ENCODE measurements at regions not wholly inside any gene's neighbourhood (a gene's known extent, or its start where the extent isn't known, plus 50 kb on each side); places are given as distances from the start of the nearest gene placed in this dataset.

GRCh38 chr3:30464381-30464780 is 142.0 kb upstream of the TGFBR2 start:
- TF ChIP-seq CTCF (IDR thresholded peaks at IDR 0.05; ENCODE audit: low read depth, low read length, poor library complexity, severe bottlenecking) (no peak), EZH2phosphoT487 (IDR thresholded peaks at IDR 0.05; ENCODE audit: borderline replicate concordance, low read length) (no peak)

Data from DOHH2 (cell line).